Uterus (tissue), 2 donors: ENCODE measurements at regions not wholly inside any gene's neighbourhood (a gene's known extent, or its start where the extent isn't known, plus 50 kb on each side); places are given as distances from the start of the nearest gene placed in this dataset.

ENCODE experiments used
- CTCF ChIP-seq, 4 experiments: fragments of 200-600 bp in 2 of 4; fragments of 450-650 bp in 2 of 4; sonication (generic) in 2 of 4; IDR thresholded peaks; one replicate each; pipeline ENCODE4 v1.5.1; 2016 to 2019; ENCODE audit warnings: antibody characterized with exemption in 4 of 4, mild to moderate bottlenecking in 2 of 4, moderate library complexity in 1 of 4
- POLR2A ChIP-seq, 2 donors: fragments of 450-650 bp; IDR thresholded peaks; one replicate each; pipeline ENCODE4 v1.6.1; 2016; ENCODE audit warnings: antibody characterized with exemption in 2 of 2, mild to moderate bottlenecking in 1 of 2, moderate library complexity in 1 of 2

GRCh38 chr10:4434105-4434504 is 391.9 kb upstream of the AKR1E2 start:
- TF ChIP-seq CTCF (IDR thresholded peaks at IDR 0.05) (no peak), POLR2A (IDR thresholded peaks at IDR 0.05) (no peak)
